GM23338 (cell line): ENCODE measurements at regions not wholly inside any gene's neighbourhood (a gene's known extent, or its start where the extent isn't known, plus 50 kb on each side); places are given as distances from the start of the nearest gene placed in this dataset.
A peak's percentile ranks its signal among the peaks of the same experiment; 100 is the strongest.

ENCODE experiments used
- ATAC-seq: fragments of 200-7000 bp; cut with Tn5 transposase; 3 replicates; pipeline ENCODE4 v1.9.1; 2020
- DNase-seq: peaks from one replicate; pipeline ENCODE4 v3.0.0-alpha.2; 2015; ENCODE audit warnings: low spot score
- H2AFZ ChIP-seq: fragments of 200-600 bp; sonication (generic); 2 replicates; pipeline ENCODE4 v1.8.0; 2016; ENCODE audit warnings: antibody characterized with exemption, mild to moderate bottlenecking, moderate library complexity
- H3F3A ChIP-seq: fragments of 200-600 bp; sonication (generic); replicated peaks from 2 replicates; pipeline ENCODE4 v1.8.0; 2017; ENCODE audit warnings: antibody characterized with exemption, mixed run types, low read depth
- H3K27ac ChIP-seq: fragments of 200-600 bp; sonication (generic); 2 replicates; pipeline ENCODE4 v1.6.1; 2016; ENCODE audit warnings: low read depth
- H3K27me3 ChIP-seq: fragments of 200-600 bp; sonication (generic); 2 replicates; pipeline ENCODE4 v1.8.0; 2016; ENCODE audit warnings: mild to moderate bottlenecking, mixed run types, moderate library complexity; ENCODE audit not compliant: insufficient read depth
- H3K36me3 ChIP-seq: fragments of 200-600 bp; sonication (generic); 2 replicates; pipeline ENCODE4 v1.8.0; 2016; ENCODE audit warnings: mild to moderate bottlenecking; ENCODE audit not compliant: insufficient read depth
- H3K4me1 ChIP-seq: fragments of 200-600 bp; sonication (generic); 2 replicates; pipeline ENCODE4 v1.8.0; 2016; ENCODE audit warnings: mild to moderate bottlenecking, moderate library complexity; ENCODE audit not compliant: insufficient read depth
- H3K4me2 ChIP-seq: fragments of 200-600 bp; sonication (generic); 2 replicates; pipeline ENCODE4 v1.7.1; 2017; ENCODE audit warnings: mixed run types
- H3K4me3 ChIP-seq: fragments of 200-600 bp; sonication (generic); 2 replicates; pipeline ENCODE4 v1.6.1; 2016; ENCODE audit warnings: mixed run types
- H3K79me2 ChIP-seq: fragments of 200-600 bp; sonication (generic); replicated peaks from 2 replicates; pipeline ENCODE4 v1.8.0; 2017; ENCODE audit warnings: mild to moderate bottlenecking; ENCODE audit not compliant: insufficient read depth
- H3K9me2 ChIP-seq: fragments of 200-600 bp; sonication (generic); 2 replicates; pipeline ENCODE4 v1.8.0; 2017; ENCODE audit not compliant: insufficient read depth
- H4K20me1 ChIP-seq: fragments of 200-600 bp; sonication (generic); replicated peaks from 2 replicates; pipeline ENCODE4 v1.8.0; 2017; ENCODE audit warnings: mild to moderate bottlenecking; ENCODE audit not compliant: insufficient read depth
- H3K27ac Mint-ChIP-seq: 2 replicates; pipeline ENCODE4 v1.8.0; 2020; ENCODE audit warnings: inconsistent platforms, mild to moderate bottlenecking, moderate library complexity, mixed read lengths
- H3K27me3 Mint-ChIP-seq: 3 replicates; pipeline ENCODE4 v1.8.0; 2022; ENCODE audit warnings: low read depth, mild to moderate bottlenecking, moderate library complexity, mixed read lengths, inconsistent platforms; ENCODE audit not compliant: insufficient read depth, poor library complexity
- H3K36me3 Mint-ChIP-seq: 3 replicates; pipeline ENCODE4 v1.8.0; 2021; ENCODE audit warnings: low read depth, mild to moderate bottlenecking, inconsistent platforms, moderate library complexity, mixed read lengths
- H3K4me1 Mint-ChIP-seq: 3 replicates; pipeline ENCODE4 v1.8.0; 2020; ENCODE audit warnings: mild to moderate bottlenecking, inconsistent platforms, mixed read lengths
- H3K4me3 Mint-ChIP-seq: 3 replicates; pipeline ENCODE4 v1.8.0; 2021; ENCODE audit warnings: moderate library complexity, mild to moderate bottlenecking, inconsistent platforms, mixed read lengths
- H3K9me3 Mint-ChIP-seq: 3 replicates; pipeline ENCODE4 v1.8.0; 2020; ENCODE audit warnings: moderate library complexity, mild to moderate bottlenecking, inconsistent platforms, mixed read lengths
- CREB1 ChIP-seq: fragments of 250-450 bp; sonication (Bioruptor Pico); IDR thresholded peaks from 2 replicates; pipeline ENCODE4 v1.5.0; 2020; ENCODE audit warnings: low read depth, mild to moderate bottlenecking, moderate library complexity
- ETS1 ChIP-seq: IDR thresholded peaks from 2 replicates; pipeline ENCODE4 v1.6.1; 2016; ENCODE audit warnings: antibody characterized with exemption
- EZH2 ChIP-seq: fragments of 200-600 bp; sonication (generic); IDR thresholded peaks from one replicate; pipeline ENCODE4 v1.8.0; 2017; ENCODE audit warnings: antibody characterized with exemption, mild to moderate bottlenecking, low read depth; ENCODE audit not compliant: unreplicated experiment
- EZH2phosphoT487 ChIP-seq: fragments of 200-600 bp; sonication (generic); IDR thresholded peaks from one replicate; pipeline ENCODE4 v1.8.1; 2018; ENCODE audit warnings: antibody characterized with exemption; ENCODE audit not compliant: unreplicated experiment
- JUNB ChIP-seq: IDR thresholded peaks from one replicate; pipeline ENCODE4 v1.6.1; 2016; ENCODE audit warnings: antibody characterized with exemption; ENCODE audit not compliant: unreplicated experiment
- NANOG ChIP-seq: IDR thresholded peaks from 2 replicates; pipeline ENCODE4 v1.6.1; 2016; ENCODE audit warnings: antibody characterized with exemption, borderline replicate concordance
- POLR2AphosphoS5 ChIP-seq: IDR thresholded peaks from 2 replicates; pipeline ENCODE4 v1.6.1; 2016; ENCODE audit warnings: antibody characterized with exemption, low read depth
- STAT1 ChIP-seq: IDR thresholded peaks from one replicate; pipeline ENCODE4 v1.6.1; 2016; ENCODE audit warnings: antibody characterized with exemption; ENCODE audit not compliant: unreplicated experiment
- ZNF114 ChIP-seq: fragments of 250-450 bp; sonication (Bioruptor Pico); IDR thresholded peaks from 2 replicates; pipeline ENCODE4 v1.5.0; 2020; ENCODE audit warnings: mild to moderate bottlenecking, moderate library complexity
- ZNF331 ChIP-seq: fragments of 250-450 bp; sonication (Bioruptor Pico); IDR thresholded peaks from 2 replicates; pipeline ENCODE4 v1.5.0; 2020; ENCODE audit warnings: low read depth, mild to moderate bottlenecking, moderate library complexity
- TF ChIP-seq, protein P1 (sequence below): fragments of 250-450 bp; sonication (Bioruptor Pico); IDR thresholded peaks from 2 replicates; pipeline ENCODE4 v1.5.0; 2020; ENCODE audit warnings: mild to moderate bottlenecking, moderate library complexity
- TF ChIP-seq, protein P2 (sequence below): IDR thresholded peaks from one replicate; pipeline ENCODE4 v1.6.1; 2018; ENCODE audit warnings: antibody characterized with exemption; ENCODE audit not compliant: unreplicated experiment

DNA sequence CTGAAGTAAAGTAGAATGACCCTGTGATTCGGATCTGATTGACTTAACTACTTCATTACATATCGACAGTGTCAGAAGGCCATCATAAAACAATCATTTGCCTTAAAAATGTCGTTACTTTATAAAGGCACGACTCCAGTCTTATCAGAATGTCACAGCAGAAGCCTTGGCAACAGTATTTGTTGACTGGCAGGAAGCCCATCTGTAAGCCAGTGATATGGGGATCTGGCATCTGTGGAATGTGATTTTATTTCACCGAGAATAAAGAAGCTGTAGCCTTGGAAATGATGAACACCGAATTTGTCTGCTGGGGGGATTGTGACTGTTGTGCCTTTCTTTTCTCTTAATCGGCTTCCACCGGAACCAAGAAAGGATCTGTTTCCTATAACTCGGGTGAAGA lies 362.5 kb downstream of the TDRD3 start:
- 0 out of 2 replicates have a peak overlapping the region, but pooled peaks have one; percentile 18 for H3K4me2 ChIP-seq
- no peaks in the 10 kb centered on the region for H3K36me3 ChIP-seq
- H3K4me1 ChIP-seq, result peaks cover 46% of the 10 kb centered on the region
- no peaks in the 10 kb centered on the region for H3K9me2 ChIP-seq
- DNase-seq (peak; percentile 35), ATAC-seq (no peak)
- no peaks in the 10 kb centered on the region for H3F3A ChIP-seq
- no peaks in the 10 kb centered on the region for H3K27me3 ChIP-seq
- Mint-ChIP-seq H3K36me3 (no peaks in the 10 kb centered on the region), H3K27ac (peak overlapping the region; percentile 28; the same call in 1 of the 2 replicates), H3K27me3 (no peaks in the 10 kb centered on the region), H3K4me3 (no peak overlapping the region), H3K4me1 (peaks cover 24% of the 10 kb centered on the region), H3K9me3 (no peaks in the 10 kb centered on the region)
- H3K4me3 ChIP-seq, result no peak overlapping the region
- H3K79me2 ChIP-seq, result no peaks in the 10 kb centered on the region
- H2AFZ ChIP-seq, result no peak overlapping the region
- no peaks in the 10 kb centered on the region for H4K20me1 ChIP-seq
- TF ChIP-seq ZNF114 (CRISPR knock-in tag) (no peak), STAT1 (no peak), EZH2 (no peak), CREB1 (no peak), NANOG (no peak), ETS1 (no peak), POLR2AphosphoS5 (no peak), JUNB (no peak), EZH2phosphoT487 (no peak), ZNF331 (no peak)
- TF ChIP-seq, protein P1, sequence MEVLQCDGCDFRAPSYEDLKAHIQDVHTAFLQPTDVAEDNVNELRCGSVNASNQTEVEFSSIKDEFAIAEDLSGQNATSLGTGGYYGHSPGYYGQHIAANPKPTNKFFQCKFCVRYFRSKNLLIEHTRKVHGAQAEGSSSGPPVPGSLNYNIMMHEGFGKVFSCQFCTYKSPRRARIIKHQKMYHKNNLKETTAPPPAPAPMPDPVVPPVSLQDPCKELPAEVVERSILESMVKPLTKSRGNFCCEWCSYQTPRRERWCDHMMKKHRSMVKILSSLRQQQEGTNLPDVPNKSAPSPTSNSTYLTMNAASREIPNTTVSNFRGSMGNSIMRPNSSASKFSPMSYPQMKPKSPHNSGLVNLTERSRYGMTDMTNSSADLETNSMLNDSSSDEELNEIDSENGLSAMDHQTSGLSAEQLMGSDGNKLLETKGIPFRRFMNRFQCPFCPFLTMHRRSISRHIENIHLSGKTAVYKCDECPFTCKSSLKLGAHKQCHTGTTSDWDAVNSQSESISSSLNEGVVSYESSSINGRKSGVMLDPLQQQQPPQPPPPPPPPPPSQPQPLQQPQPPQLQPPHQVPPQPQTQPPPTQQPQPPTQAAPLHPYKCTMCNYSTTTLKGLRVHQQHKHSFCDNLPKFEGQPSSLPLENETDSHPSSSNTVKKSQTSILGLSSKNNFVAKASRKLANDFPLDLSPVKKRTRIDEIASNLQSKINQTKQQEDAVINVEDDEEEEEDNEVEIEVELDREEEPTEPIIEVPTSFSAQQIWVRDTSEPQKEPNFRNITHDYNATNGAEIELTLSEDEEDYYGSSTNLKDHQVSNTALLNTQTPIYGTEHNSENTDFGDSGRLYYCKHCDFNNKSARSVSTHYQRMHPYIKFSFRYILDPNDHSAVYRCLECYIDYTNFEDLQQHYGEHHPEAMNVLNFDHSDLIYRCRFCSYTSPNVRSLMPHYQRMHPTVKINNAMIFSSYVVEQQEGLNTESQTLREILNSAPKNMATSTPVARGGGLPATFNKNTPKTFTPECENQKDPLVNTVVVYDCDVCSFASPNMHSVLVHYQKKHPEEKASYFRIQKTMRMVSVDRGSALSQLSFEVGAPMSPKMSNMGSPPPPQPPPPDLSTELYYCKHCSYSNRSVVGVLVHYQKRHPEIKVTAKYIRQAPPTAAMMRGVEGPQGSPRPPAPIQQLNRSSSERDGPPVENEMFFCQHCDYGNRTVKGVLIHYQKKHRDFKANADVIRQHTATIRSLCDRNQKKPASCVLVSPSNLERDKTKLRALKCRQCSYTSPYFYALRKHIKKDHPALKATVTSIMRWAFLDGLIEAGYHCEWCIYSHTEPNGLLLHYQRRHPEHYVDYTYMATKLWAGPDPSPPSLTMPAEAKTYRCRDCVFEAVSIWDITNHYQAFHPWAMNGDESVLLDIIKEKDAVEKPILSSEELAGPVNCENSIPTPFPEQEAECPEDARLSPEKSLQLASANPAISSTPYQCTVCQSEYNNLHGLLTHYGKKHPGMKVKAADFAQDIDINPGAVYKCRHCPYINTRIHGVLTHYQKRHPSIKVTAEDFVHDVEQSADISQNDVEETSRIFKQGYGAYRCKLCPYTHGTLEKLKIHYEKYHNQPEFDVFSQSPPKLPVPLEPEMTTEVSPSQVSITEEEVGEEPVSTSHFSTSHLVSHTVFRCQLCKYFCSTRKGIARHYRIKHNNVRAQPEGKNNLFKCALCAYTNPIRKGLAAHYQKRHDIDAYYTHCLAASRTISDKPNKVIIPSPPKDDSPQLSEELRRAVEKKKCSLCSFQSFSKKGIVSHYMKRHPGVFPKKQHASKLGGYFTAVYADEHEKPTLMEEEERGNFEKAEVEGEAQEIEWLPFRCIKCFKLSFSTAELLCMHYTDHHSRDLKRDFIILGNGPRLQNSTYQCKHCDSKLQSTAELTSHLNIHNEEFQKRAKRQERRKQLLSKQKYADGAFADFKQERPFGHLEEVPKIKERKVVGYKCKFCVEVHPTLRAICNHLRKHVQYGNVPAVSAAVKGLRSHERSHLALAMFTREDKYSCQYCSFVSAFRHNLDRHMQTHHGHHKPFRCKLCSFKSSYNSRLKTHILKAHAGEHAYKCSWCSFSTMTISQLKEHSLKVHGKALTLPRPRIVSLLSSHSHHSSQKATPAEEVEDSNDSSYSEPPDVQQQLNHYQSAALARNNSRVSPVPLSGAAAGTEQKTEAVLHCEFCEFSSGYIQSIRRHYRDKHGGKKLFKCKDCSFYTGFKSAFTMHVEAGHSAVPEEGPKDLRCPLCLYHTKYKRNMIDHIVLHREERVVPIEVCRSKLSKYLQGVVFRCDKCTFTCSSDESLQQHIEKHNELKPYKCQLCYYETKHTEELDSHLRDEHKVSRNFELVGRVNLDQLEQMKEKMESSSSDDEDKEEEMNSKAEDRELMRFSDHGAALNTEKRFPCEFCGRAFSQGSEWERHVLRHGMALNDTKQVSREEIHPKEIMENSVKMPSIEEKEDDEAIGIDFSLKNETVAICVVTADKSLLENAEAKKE, result no peak
- TF ChIP-seq, protein P2, sequence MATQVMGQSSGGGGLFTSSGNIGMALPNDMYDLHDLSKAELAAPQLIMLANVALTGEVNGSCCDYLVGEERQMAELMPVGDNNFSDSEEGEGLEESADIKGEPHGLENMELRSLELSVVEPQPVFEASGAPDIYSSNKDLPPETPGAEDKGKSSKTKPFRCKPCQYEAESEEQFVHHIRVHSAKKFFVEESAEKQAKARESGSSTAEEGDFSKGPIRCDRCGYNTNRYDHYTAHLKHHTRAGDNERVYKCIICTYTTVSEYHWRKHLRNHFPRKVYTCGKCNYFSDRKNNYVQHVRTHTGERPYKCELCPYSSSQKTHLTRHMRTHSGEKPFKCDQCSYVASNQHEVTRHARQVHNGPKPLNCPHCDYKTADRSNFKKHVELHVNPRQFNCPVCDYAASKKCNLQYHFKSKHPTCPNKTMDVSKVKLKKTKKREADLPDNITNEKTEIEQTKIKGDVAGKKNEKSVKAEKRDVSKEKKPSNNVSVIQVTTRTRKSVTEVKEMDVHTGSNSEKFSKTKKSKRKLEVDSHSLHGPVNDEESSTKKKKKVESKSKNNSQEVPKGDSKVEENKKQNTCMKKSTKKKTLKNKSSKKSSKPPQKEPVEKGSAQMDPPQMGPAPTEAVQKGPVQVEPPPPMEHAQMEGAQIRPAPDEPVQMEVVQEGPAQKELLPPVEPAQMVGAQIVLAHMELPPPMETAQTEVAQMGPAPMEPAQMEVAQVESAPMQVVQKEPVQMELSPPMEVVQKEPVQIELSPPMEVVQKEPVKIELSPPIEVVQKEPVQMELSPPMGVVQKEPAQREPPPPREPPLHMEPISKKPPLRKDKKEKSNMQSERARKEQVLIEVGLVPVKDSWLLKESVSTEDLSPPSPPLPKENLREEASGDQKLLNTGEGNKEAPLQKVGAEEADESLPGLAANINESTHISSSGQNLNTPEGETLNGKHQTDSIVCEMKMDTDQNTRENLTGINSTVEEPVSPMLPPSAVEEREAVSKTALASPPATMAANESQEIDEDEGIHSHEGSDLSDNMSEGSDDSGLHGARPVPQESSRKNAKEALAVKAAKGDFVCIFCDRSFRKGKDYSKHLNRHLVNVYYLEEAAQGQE, result no peak
- H3K27ac ChIP-seq, result no peak overlapping the region
